ENCODE measurements at regions not wholly inside any gene's neighbourhood (a gene's known extent, or its start where the extent isn't known, plus 50 kb on each side); places are given as distances from the start of the nearest gene placed in this dataset.
A peak's percentile ranks its signal among the peaks of the same experiment; 100 is the strongest.

GRCh38 chr6:62670490-62671223, 384.6 kb upstream of the KHDRBS2 start:
- DNase-seq: no peak

- DNase-seq: no peak
Observed at GRCh38 chr6:62669831-62670230, 383.8 kb upstream of the KHDRBS2 start.

GRCh38 chr6:62652692-62653328, 366.8 kb upstream of the KHDRBS2 start:
- DNase-seq: peak in 1 of 2 experiments; percentile 29

GRCh38 chr6:62645274-62645673, 359.2 kb upstream of the KHDRBS2 start:
- DNase-seq: no peak

- DNase-seq: peak in 1 of 2 experiments; percentile 25
Observed at GRCh38 chr6:62640749-62641148, 354.7 kb upstream of the KHDRBS2 start.

GRCh38 chr6:62626661-62627060, 340.6 kb upstream of the KHDRBS2 start:
- DNase-seq: no peak

- DNase-seq: no peak
Observed at GRCh38 chr6:62623846-62624532, 338.0 kb upstream of the KHDRBS2 start.

GRCh38 chr6:62615366-62616015, 329.5 kb upstream of the KHDRBS2 start:
- DNase-seq: no peak

GRCh38 chr6:62614442-62614841, 328.4 kb upstream of the KHDRBS2 start:
- no peak for DNase-seq

- no peak for DNase-seq
Observed at GRCh38 chr6:62613928-62614327, 327.9 kb upstream of the KHDRBS2 start.

- no peak for DNase-seq
Observed at GRCh38 chr6:62612471-62612870, 326.4 kb upstream of the KHDRBS2 start.

GRCh38 chr6:62570372-62570771, 284.3 kb upstream of the KHDRBS2 start:
- no peak for DNase-seq

GRCh38 chr6:62541502-62541901, 255.5 kb upstream of the KHDRBS2 start:
- DNase-seq: no peak

GRCh38 chr6:62530985-62531384, 245.0 kb upstream of the KHDRBS2 start:
- no peak for DNase-seq

- no peak for DNase-seq
Observed at GRCh38 chr6:62528894-62529526, 243.0 kb upstream of the KHDRBS2 start.

- DNase-seq: no peak
Observed at GRCh38 chr6:62523630-62524029, 237.6 kb upstream of the KHDRBS2 start.

- no peak for DNase-seq
Observed at GRCh38 chr6:62519574-62519973, 233.5 kb upstream of the KHDRBS2 start.

- no peak for DNase-seq
Observed at GRCh38 chr6:62516291-62517141, 230.5 kb upstream of the KHDRBS2 start.

GRCh38 chr6:62492192-62492822, 206.3 kb upstream of the KHDRBS2 start:
- no peak for DNase-seq

GRCh38 chr6:62480544-62480943, 194.5 kb upstream of the KHDRBS2 start:
- no peak for DNase-seq

GRCh38 chr6:62479697-62480220, 193.7 kb upstream of the KHDRBS2 start:
- no peak for DNase-seq

Measured in NCI-H2081 (cell line).